Lung (tissue), 11 donors: ENCODE measurements at regions not wholly inside any gene's neighbourhood (a gene's known extent, or its start where the extent isn't known, plus 50 kb on each side); places are given as distances from the start of the nearest gene placed in this dataset.
A peak's percentile ranks its signal among the peaks of the same experiment; 100 is the strongest.

Source experiments
- ATAC-seq: fragments of 200-7000 bp; cut with Tn5 transposase; one replicate; pipeline ENCODE4 v1.9.1; 2020; ENCODE audit warnings: moderate number of reproducible peaks; ENCODE audit not compliant: insufficient read depth, low FRiP score
- DNase-seq, 3 donors: peaks; one replicate each; pipeline ENCODE4 v3.0.0-alpha.2; 2013 to 2017
- H3K27ac ChIP-seq, 2 donors: one replicate each; pipeline ENCODE4 v1.5.1; 2013; ENCODE audit warnings: mild to moderate bottlenecking in 2 of 2, moderate library complexity in 2 of 2, control low read depth in 1 of 2, inconsistent platforms in 1 of 2, low read depth in 1 of 2, low read length in 1 of 2
- H3K27me3 ChIP-seq, 3 donors: one replicate each; pipeline ENCODE4 v1.5.1; 2013; ENCODE audit warnings: low read length in 2 of 3; ENCODE audit not compliant: control insufficient read depth in 3 of 3, insufficient read depth in 3 of 3
- H3K36me3 ChIP-seq, 4 donors: one replicate each; pipeline ENCODE4 v1.5.1; 2013; ENCODE audit warnings: low read length in 4 of 4, mild to moderate bottlenecking in 1 of 4, moderate library complexity in 1 of 4; ENCODE audit not compliant: control insufficient read depth in 4 of 4, insufficient read depth in 4 of 4
- H3K4me1 ChIP-seq, 5 donors: one replicate each; pipeline ENCODE4 v1.5.1; 2013; ENCODE audit warnings: low read length in 5 of 5, mild to moderate bottlenecking in 2 of 5, moderate library complexity in 1 of 5; ENCODE audit not compliant: control insufficient read depth in 5 of 5, insufficient read depth in 5 of 5
- H3K4me3 ChIP-seq: one replicate; pipeline ENCODE4 v1.5.1; 2013; ENCODE audit warnings: mild to moderate bottlenecking, control low read depth, moderate library complexity
- H3K9ac ChIP-seq, 2 donors: one replicate each; pipeline ENCODE4 v1.5.1; 2013; ENCODE audit warnings: low read length in 2 of 2, control low read depth in 1 of 2; ENCODE audit not compliant: insufficient read depth in 1 of 2
- H3K9me3 ChIP-seq, 4 donors: one replicate each; pipeline ENCODE4 v1.5.1; 2013; ENCODE audit warnings: low read length in 3 of 4, mild to moderate bottlenecking in 1 of 4, moderate library complexity in 1 of 4; ENCODE audit not compliant: control insufficient read depth in 4 of 4, insufficient read depth in 3 of 4
- CTCF ChIP-seq: IDR thresholded peaks from 2 replicates; pipeline ENCODE4 v1.5.1; 2012; ENCODE audit warnings: mild to moderate bottlenecking; ENCODE audit errors: control extremely low read depth, extremely low read depth
- WGBS, 2 donors: extraction: QIAGEN DNeasy Blood & Tissue Kit; methylation state at CpG; one replicate each; pipeline ENCODE4 v1.1.7; 2013; 5-methylcytosine and 5-hydroxymethylcytosine counted together
- donor health status: control.
- donor health status: control.
- donor health status: Bipolar disorder and iron deficiency.
- donor health status: healthy.
- donor health status: DM: yes; HTN: yes; CAD: no.

- no peak for ATAC-seq
- no peak for DNase-seq
- Histone ChIP-seq H3K4me3 (no peak overlapping the region), H3K9ac (no peak overlapping the region), H3K27ac (no peak overlapping the region), H3K27me3 (no peaks in the 10 kb centered on the region), H3K9me3 (peaks cover 0 to 10% (median 7%) of the 10 kb centered on the region in 4 donors), H3K4me1 (no peaks in the 10 kb centered on the region), H3K36me3 (no peaks in the 10 kb centered on the region)
- TF ChIP-seq CTCF, result no peak
- 78 to 94% methylated on average over 6 of the region's 6 CpGs for WGBS, 2 donors
Measured at GRCh38 chr6:166810864-166811263, 145.5 kb downstream of the RNASET2 start.

- H3K9ac ChIP-seq, result no peak overlapping the region
- H3K27me3 ChIP-seq, result no peaks in the 10 kb centered on the region
- no peak overlapping the region for H3K4me3 ChIP-seq
- H3K27ac ChIP-seq, result no peak overlapping the region
- no peak for DNase-seq
- 81 to 84% methylated on average over 8 of the region's 8 CpGs for WGBS, 2 donors
- no peaks in the 10 kb centered on the region for H3K4me1 ChIP-seq
- H3K36me3 ChIP-seq, result no peaks in the 10 kb centered on the region
- no peak for ATAC-seq
- H3K9me3 ChIP-seq, result peaks cover 0 to 14% (median 10%) of the 10 kb centered on the region in 4 donors
- no peak for TF ChIP-seq CTCF
Measured at GRCh38 chr6:166809721-166810120, 146.6 kb downstream of the RNASET2 start.

- no peak for TF ChIP-seq CTCF
- H3K4me3 ChIP-seq, result no peak overlapping the region
- H3K9ac ChIP-seq, result no peak overlapping the region
- DNase-seq (no peak), ATAC-seq (peak; percentile 19)
- H3K4me1 ChIP-seq, result no peaks in the 10 kb centered on the region
- H3K27ac ChIP-seq, result no peak overlapping the region
- H3K27me3 ChIP-seq, result no peaks in the 10 kb centered on the region
- H3K36me3 ChIP-seq, result no peaks in the 10 kb centered on the region
- WGBS, 2 donors, result 91 to 92% methylated on average over 11 of the region's 11 CpGs
- H3K9me3 ChIP-seq, result peaks cover 0 to 14% (median 10%) of the 10 kb centered on the region in 4 donors
Measured at GRCh38 chr6:166806962-166807757, 149.2 kb downstream of the RNASET2 start.
